GM23338 (cell line): ENCODE measurements at regions not wholly inside any gene's neighbourhood (a gene's known extent, or its start where the extent isn't known, plus 50 kb on each side); places are given as distances from the start of the nearest gene placed in this dataset.

Source experiments
- ATAC-seq: fragments of 200-7000 bp; cut with Tn5 transposase; 3 replicates; pipeline ENCODE4 v1.9.1; 2020
- DNase-seq: peaks from one replicate; pipeline ENCODE4 v3.0.0-alpha.2; 2015; ENCODE audit warnings: low spot score
- H2AFZ ChIP-seq: fragments of 200-600 bp; sonication (generic); 2 replicates; pipeline ENCODE4 v1.8.0; 2016; ENCODE audit warnings: antibody characterized with exemption, mild to moderate bottlenecking, moderate library complexity
- H3F3A ChIP-seq: fragments of 200-600 bp; sonication (generic); replicated peaks from 2 replicates; pipeline ENCODE4 v1.8.0; 2017; ENCODE audit warnings: antibody characterized with exemption, mixed run types, low read depth
- H3K27ac ChIP-seq: fragments of 200-600 bp; sonication (generic); 2 replicates; pipeline ENCODE4 v1.6.1; 2016; ENCODE audit warnings: low read depth
- H3K27me3 ChIP-seq: fragments of 200-600 bp; sonication (generic); 2 replicates; pipeline ENCODE4 v1.8.0; 2016; ENCODE audit warnings: mild to moderate bottlenecking, mixed run types, moderate library complexity; ENCODE audit not compliant: insufficient read depth
- H3K36me3 ChIP-seq: fragments of 200-600 bp; sonication (generic); 2 replicates; pipeline ENCODE4 v1.8.0; 2016; ENCODE audit warnings: mild to moderate bottlenecking; ENCODE audit not compliant: insufficient read depth
- H3K4me1 ChIP-seq: fragments of 200-600 bp; sonication (generic); 2 replicates; pipeline ENCODE4 v1.8.0; 2016; ENCODE audit warnings: mild to moderate bottlenecking, moderate library complexity; ENCODE audit not compliant: insufficient read depth
- H3K4me2 ChIP-seq: fragments of 200-600 bp; sonication (generic); 2 replicates; pipeline ENCODE4 v1.7.1; 2017; ENCODE audit warnings: mixed run types
- H3K4me3 ChIP-seq: fragments of 200-600 bp; sonication (generic); 2 replicates; pipeline ENCODE4 v1.6.1; 2016; ENCODE audit warnings: mixed run types
- H3K79me2 ChIP-seq: fragments of 200-600 bp; sonication (generic); replicated peaks from 2 replicates; pipeline ENCODE4 v1.8.0; 2017; ENCODE audit warnings: mild to moderate bottlenecking; ENCODE audit not compliant: insufficient read depth
- H3K9me2 ChIP-seq: fragments of 200-600 bp; sonication (generic); 2 replicates; pipeline ENCODE4 v1.8.0; 2017; ENCODE audit not compliant: insufficient read depth
- H4K20me1 ChIP-seq: fragments of 200-600 bp; sonication (generic); replicated peaks from 2 replicates; pipeline ENCODE4 v1.8.0; 2017; ENCODE audit warnings: mild to moderate bottlenecking; ENCODE audit not compliant: insufficient read depth
- H3K27ac Mint-ChIP-seq: 2 replicates; pipeline ENCODE4 v1.8.0; 2020; ENCODE audit warnings: inconsistent platforms, mild to moderate bottlenecking, moderate library complexity, mixed read lengths
- H3K27me3 Mint-ChIP-seq: 3 replicates; pipeline ENCODE4 v1.8.0; 2022; ENCODE audit warnings: low read depth, mild to moderate bottlenecking, moderate library complexity, mixed read lengths, inconsistent platforms; ENCODE audit not compliant: insufficient read depth, poor library complexity
- H3K36me3 Mint-ChIP-seq: 3 replicates; pipeline ENCODE4 v1.8.0; 2021; ENCODE audit warnings: low read depth, mild to moderate bottlenecking, inconsistent platforms, moderate library complexity, mixed read lengths
- H3K4me1 Mint-ChIP-seq: 3 replicates; pipeline ENCODE4 v1.8.0; 2020; ENCODE audit warnings: mild to moderate bottlenecking, inconsistent platforms, mixed read lengths
- H3K4me3 Mint-ChIP-seq: 3 replicates; pipeline ENCODE4 v1.8.0; 2021; ENCODE audit warnings: moderate library complexity, mild to moderate bottlenecking, inconsistent platforms, mixed read lengths
- H3K9me3 Mint-ChIP-seq: 3 replicates; pipeline ENCODE4 v1.8.0; 2020; ENCODE audit warnings: moderate library complexity, mild to moderate bottlenecking, inconsistent platforms, mixed read lengths
- ETS1 ChIP-seq: IDR thresholded peaks from 2 replicates; pipeline ENCODE4 v1.6.1; 2016; ENCODE audit warnings: antibody characterized with exemption
- EZH2 ChIP-seq: fragments of 200-600 bp; sonication (generic); IDR thresholded peaks from one replicate; pipeline ENCODE4 v1.8.0; 2017; ENCODE audit warnings: antibody characterized with exemption, mild to moderate bottlenecking, low read depth; ENCODE audit not compliant: unreplicated experiment
- POLR2AphosphoS5 ChIP-seq: IDR thresholded peaks from 2 replicates; pipeline ENCODE4 v1.6.1; 2016; ENCODE audit warnings: antibody characterized with exemption, low read depth
- STAT1 ChIP-seq: IDR thresholded peaks from one replicate; pipeline ENCODE4 v1.6.1; 2016; ENCODE audit warnings: antibody characterized with exemption; ENCODE audit not compliant: unreplicated experiment
- ZNF114 ChIP-seq: fragments of 250-450 bp; sonication (Bioruptor Pico); IDR thresholded peaks from 2 replicates; pipeline ENCODE4 v1.5.0; 2020; ENCODE audit warnings: mild to moderate bottlenecking, moderate library complexity
- ZNF331 ChIP-seq: fragments of 250-450 bp; sonication (Bioruptor Pico); IDR thresholded peaks from 2 replicates; pipeline ENCODE4 v1.5.0; 2020; ENCODE audit warnings: low read depth, mild to moderate bottlenecking, moderate library complexity
- TF ChIP-seq, protein P1 (sequence below): fragments of 250-450 bp; sonication (Bioruptor Pico); IDR thresholded peaks from 2 replicates; pipeline ENCODE4 v1.5.0; 2020; ENCODE audit warnings: mild to moderate bottlenecking, moderate library complexity

- no peaks in the 10 kb centered on the region for H3K9me3 Mint-ChIP-seq
- H3K27ac Mint-ChIP-seq: no peak overlapping the region
- no peak overlapping the region for H3K4me3 Mint-ChIP-seq
- Histone ChIP-seq H3K9me2 (no peaks in the 10 kb centered on the region), H3K4me1 (no peaks in the 10 kb centered on the region), H3K4me2 (no peak overlapping the region), H3K4me3 (no peak overlapping the region), H3F3A (no peaks in the 10 kb centered on the region), H3K27me3 (no peaks in the 10 kb centered on the region), H3K36me3 (no peaks in the 10 kb centered on the region), H2AFZ (no peak overlapping the region), H3K79me2 (no peaks in the 10 kb centered on the region), H4K20me1 (no peaks in the 10 kb centered on the region), H3K27ac (no peak overlapping the region)
- no peak for TF ChIP-seq ETS1
- H3K4me1 Mint-ChIP-seq: peaks cover 5% of the 10 kb centered on the region; the same call in 2 of the 3 replicates
- DNase-seq: no peak
- H3K36me3 Mint-ChIP-seq: no peaks in the 10 kb centered on the region
- ATAC-seq: no peak
- no peaks in the 10 kb centered on the region for H3K27me3 Mint-ChIP-seq
Measured at GRCh38 chr1:106964495-106964894, 92.0 kb upstream of the PRMT6 start.

- Histone ChIP-seq H3K36me3 (no peaks in the 10 kb centered on the region), H3K27me3 (no peaks in the 10 kb centered on the region), H2AFZ (no peak overlapping the region), H4K20me1 (no peaks in the 10 kb centered on the region), H3K27ac (no peak overlapping the region), H3F3A (no peaks in the 10 kb centered on the region), H3K79me2 (no peaks in the 10 kb centered on the region), H3K4me1 (peaks cover 5% of the 10 kb centered on the region; the same call in 1 of the 2 replicates), H3K4me3 (no peak overlapping the region), H3K4me2 (no peak overlapping the region), H3K9me2 (no peaks in the 10 kb centered on the region)
- DNase-seq (no peak), ATAC-seq (no peak)
- H3K4me1 Mint-ChIP-seq: no peaks in the 10 kb centered on the region
- H3K27me3 Mint-ChIP-seq: no peaks in the 10 kb centered on the region
- no peaks in the 10 kb centered on the region for H3K9me3 Mint-ChIP-seq
- no peak overlapping the region for H3K27ac Mint-ChIP-seq
- H3K36me3 Mint-ChIP-seq: no peaks in the 10 kb centered on the region
- no peak for TF ChIP-seq ZNF114 (CRISPR knock-in tag)
- no peak for TF ChIP-seq POLR2AphosphoS5
- TF ChIP-seq ZNF331 (CRISPR knock-in tag): no peak
- no peak overlapping the region for H3K4me3 Mint-ChIP-seq
Measured at GRCh38 chr1:106968644-106969043, 87.8 kb upstream of the PRMT6 start.

GRCh38 chr1:106969731-106970130 lies 86.7 kb upstream of the PRMT6 start:
- H3K4me3 Mint-ChIP-seq: no peak overlapping the region
- H3K4me1 Mint-ChIP-seq: no peaks in the 10 kb centered on the region
- H3K79me2 ChIP-seq: no peaks in the 10 kb centered on the region
- no peaks in the 10 kb centered on the region for H3K27me3 Mint-ChIP-seq
- no peak for ATAC-seq
- H3K27ac Mint-ChIP-seq: no peak overlapping the region
- no peak overlapping the region for H2AFZ ChIP-seq
- H3K27me3 ChIP-seq: no peaks in the 10 kb centered on the region
- H3K27ac ChIP-seq: no peak overlapping the region
- no peaks in the 10 kb centered on the region for H3K9me3 Mint-ChIP-seq
- DNase-seq: peak; percentile 9
- no peaks in the 10 kb centered on the region for H3K36me3 ChIP-seq
- H3K4me1 ChIP-seq: peaks cover 5% of the 10 kb centered on the region; the same call in 1 of the 2 replicates
- H3K4me3 ChIP-seq: no peak overlapping the region
- H3K4me2 ChIP-seq: no peak overlapping the region
- H3K36me3 Mint-ChIP-seq: no peaks in the 10 kb centered on the region
- H3F3A ChIP-seq: no peaks in the 10 kb centered on the region
- no peaks in the 10 kb centered on the region for H4K20me1 ChIP-seq
- no peaks in the 10 kb centered on the region for H3K9me2 ChIP-seq
- TF ChIP-seq ETS1: no peak
- no peak for TF ChIP-seq STAT1
- TF ChIP-seq ZNF114 (CRISPR knock-in tag): no peak
- TF ChIP-seq EZH2: no peak
- TF ChIP-seq ZNF331 (CRISPR knock-in tag): no peak
- TF ChIP-seq, protein P1, sequence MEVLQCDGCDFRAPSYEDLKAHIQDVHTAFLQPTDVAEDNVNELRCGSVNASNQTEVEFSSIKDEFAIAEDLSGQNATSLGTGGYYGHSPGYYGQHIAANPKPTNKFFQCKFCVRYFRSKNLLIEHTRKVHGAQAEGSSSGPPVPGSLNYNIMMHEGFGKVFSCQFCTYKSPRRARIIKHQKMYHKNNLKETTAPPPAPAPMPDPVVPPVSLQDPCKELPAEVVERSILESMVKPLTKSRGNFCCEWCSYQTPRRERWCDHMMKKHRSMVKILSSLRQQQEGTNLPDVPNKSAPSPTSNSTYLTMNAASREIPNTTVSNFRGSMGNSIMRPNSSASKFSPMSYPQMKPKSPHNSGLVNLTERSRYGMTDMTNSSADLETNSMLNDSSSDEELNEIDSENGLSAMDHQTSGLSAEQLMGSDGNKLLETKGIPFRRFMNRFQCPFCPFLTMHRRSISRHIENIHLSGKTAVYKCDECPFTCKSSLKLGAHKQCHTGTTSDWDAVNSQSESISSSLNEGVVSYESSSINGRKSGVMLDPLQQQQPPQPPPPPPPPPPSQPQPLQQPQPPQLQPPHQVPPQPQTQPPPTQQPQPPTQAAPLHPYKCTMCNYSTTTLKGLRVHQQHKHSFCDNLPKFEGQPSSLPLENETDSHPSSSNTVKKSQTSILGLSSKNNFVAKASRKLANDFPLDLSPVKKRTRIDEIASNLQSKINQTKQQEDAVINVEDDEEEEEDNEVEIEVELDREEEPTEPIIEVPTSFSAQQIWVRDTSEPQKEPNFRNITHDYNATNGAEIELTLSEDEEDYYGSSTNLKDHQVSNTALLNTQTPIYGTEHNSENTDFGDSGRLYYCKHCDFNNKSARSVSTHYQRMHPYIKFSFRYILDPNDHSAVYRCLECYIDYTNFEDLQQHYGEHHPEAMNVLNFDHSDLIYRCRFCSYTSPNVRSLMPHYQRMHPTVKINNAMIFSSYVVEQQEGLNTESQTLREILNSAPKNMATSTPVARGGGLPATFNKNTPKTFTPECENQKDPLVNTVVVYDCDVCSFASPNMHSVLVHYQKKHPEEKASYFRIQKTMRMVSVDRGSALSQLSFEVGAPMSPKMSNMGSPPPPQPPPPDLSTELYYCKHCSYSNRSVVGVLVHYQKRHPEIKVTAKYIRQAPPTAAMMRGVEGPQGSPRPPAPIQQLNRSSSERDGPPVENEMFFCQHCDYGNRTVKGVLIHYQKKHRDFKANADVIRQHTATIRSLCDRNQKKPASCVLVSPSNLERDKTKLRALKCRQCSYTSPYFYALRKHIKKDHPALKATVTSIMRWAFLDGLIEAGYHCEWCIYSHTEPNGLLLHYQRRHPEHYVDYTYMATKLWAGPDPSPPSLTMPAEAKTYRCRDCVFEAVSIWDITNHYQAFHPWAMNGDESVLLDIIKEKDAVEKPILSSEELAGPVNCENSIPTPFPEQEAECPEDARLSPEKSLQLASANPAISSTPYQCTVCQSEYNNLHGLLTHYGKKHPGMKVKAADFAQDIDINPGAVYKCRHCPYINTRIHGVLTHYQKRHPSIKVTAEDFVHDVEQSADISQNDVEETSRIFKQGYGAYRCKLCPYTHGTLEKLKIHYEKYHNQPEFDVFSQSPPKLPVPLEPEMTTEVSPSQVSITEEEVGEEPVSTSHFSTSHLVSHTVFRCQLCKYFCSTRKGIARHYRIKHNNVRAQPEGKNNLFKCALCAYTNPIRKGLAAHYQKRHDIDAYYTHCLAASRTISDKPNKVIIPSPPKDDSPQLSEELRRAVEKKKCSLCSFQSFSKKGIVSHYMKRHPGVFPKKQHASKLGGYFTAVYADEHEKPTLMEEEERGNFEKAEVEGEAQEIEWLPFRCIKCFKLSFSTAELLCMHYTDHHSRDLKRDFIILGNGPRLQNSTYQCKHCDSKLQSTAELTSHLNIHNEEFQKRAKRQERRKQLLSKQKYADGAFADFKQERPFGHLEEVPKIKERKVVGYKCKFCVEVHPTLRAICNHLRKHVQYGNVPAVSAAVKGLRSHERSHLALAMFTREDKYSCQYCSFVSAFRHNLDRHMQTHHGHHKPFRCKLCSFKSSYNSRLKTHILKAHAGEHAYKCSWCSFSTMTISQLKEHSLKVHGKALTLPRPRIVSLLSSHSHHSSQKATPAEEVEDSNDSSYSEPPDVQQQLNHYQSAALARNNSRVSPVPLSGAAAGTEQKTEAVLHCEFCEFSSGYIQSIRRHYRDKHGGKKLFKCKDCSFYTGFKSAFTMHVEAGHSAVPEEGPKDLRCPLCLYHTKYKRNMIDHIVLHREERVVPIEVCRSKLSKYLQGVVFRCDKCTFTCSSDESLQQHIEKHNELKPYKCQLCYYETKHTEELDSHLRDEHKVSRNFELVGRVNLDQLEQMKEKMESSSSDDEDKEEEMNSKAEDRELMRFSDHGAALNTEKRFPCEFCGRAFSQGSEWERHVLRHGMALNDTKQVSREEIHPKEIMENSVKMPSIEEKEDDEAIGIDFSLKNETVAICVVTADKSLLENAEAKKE (CRISPR knock-in tag): no peak
